HFFc6 (cell line): ENCODE measurements at regions not wholly inside any gene's neighbourhood (a gene's known extent, or its start where the extent isn't known, plus 50 kb on each side); places are given as distances from the start of the nearest gene placed in this dataset.

ENCODE experiments used
- DNase-seq: peaks from one replicate; pipeline ENCODE4 v3.0.0-alpha.2; 2018
- H3K27ac Mint-ChIP-seq: 2 replicates; pipeline ENCODE4 v1.8.0; 2020; ENCODE audit warnings: mild to moderate bottlenecking, mixed read lengths
- H3K27me3 Mint-ChIP-seq: 2 replicates; pipeline ENCODE4 v1.8.0; 2021; ENCODE audit warnings: mild to moderate bottlenecking, moderate library complexity, mixed read lengths; ENCODE audit not compliant: insufficient read depth
- H3K36me3 Mint-ChIP-seq: 2 replicates; pipeline ENCODE4 v1.8.0; 2021; ENCODE audit warnings: low read depth, mixed read lengths
- H3K4me1 Mint-ChIP-seq: 2 replicates; pipeline ENCODE4 v1.8.0; 2020; ENCODE audit warnings: low read depth, mixed read lengths
- H3K4me3 Mint-ChIP-seq: 2 replicates; pipeline ENCODE4 v1.8.0; 2020; ENCODE audit warnings: mild to moderate bottlenecking, moderate library complexity, mixed read lengths
- H3K9me3 Mint-ChIP-seq: 2 replicates; pipeline ENCODE4 v1.8.0; 2020; ENCODE audit warnings: mild to moderate bottlenecking, mixed read lengths
- TF ChIP-seq, protein P1 (sequence below): fragments of 200-600 bp; sonication (generic); IDR thresholded peaks from 2 replicates; pipeline ENCODE4 v1.5.0; 2021; ENCODE audit warnings: antibody characterized with exemption, mild to moderate bottlenecking

DNA sequence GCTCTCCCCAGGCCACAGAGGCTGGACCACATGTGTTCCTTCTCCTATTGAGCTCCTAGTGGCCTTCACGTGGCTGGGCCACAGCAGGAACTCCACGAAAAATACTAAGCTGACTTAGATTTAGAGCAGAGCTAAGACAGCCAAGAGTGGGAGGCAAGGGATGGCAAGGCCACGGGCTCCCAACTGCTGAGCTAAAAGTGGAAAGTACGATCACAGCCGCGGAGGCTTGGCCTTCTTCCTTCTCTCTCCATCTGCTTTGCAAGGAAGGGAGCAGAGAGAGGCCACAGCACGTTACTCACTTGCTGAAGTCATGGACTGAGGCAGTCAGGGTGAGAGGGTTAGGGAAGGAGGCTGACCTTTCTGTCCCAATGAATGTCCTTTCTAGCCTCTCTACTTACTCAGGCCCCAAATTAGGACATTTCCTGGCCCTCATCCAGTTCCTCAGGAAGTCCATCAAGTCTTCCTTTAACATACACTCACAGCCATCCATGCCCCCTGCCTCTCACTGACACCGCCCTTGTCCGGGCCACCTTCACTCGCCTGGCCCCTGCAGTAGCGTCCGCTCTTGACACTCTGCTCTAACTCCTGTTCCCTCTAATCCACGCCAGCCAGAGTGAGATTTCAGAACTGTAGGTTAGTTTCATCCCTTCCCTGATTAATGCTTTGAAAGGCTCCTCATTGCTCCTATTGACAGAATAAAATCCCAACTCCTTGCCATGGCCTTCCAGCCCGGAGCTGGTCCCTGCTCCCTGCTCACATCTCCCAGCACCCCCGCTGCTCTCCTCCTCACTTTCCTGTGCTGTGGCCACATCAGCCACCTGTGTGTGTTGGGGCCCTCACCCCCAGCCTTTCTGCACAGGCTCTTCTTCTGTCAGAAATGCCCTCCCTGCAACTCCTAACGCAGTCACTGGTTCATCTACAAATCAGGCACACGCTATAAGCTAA, 204.2 kb downstream of the CYP26B1 start:
- Mint-ChIP-seq H3K4me1 (peaks cover 34% of the 10 kb centered on the region), H3K36me3 (peaks cover 5% of the 10 kb centered on the region; the same call in 1 of the 2 replicates), H3K27ac (no peak overlapping the region; the same call in 1 of the 2 replicates), H3K9me3 (no peaks in the 10 kb centered on the region), H3K27me3 (peaks cover 15% of the 10 kb centered on the region), H3K4me3 (no peak overlapping the region)
- TF ChIP-seq, protein P1, sequence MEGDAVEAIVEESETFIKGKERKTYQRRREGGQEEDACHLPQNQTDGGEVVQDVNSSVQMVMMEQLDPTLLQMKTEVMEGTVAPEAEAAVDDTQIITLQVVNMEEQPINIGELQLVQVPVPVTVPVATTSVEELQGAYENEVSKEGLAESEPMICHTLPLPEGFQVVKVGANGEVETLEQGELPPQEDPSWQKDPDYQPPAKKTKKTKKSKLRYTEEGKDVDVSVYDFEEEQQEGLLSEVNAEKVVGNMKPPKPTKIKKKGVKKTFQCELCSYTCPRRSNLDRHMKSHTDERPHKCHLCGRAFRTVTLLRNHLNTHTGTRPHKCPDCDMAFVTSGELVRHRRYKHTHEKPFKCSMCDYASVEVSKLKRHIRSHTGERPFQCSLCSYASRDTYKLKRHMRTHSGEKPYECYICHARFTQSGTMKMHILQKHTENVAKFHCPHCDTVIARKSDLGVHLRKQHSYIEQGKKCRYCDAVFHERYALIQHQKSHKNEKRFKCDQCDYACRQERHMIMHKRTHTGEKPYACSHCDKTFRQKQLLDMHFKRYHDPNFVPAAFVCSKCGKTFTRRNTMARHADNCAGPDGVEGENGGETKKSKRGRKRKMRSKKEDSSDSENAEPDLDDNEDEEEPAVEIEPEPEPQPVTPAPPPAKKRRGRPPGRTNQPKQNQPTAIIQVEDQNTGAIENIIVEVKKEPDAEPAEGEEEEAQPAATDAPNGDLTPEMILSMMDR, result no peak
- DNase-seq, result no peak

DNA sequence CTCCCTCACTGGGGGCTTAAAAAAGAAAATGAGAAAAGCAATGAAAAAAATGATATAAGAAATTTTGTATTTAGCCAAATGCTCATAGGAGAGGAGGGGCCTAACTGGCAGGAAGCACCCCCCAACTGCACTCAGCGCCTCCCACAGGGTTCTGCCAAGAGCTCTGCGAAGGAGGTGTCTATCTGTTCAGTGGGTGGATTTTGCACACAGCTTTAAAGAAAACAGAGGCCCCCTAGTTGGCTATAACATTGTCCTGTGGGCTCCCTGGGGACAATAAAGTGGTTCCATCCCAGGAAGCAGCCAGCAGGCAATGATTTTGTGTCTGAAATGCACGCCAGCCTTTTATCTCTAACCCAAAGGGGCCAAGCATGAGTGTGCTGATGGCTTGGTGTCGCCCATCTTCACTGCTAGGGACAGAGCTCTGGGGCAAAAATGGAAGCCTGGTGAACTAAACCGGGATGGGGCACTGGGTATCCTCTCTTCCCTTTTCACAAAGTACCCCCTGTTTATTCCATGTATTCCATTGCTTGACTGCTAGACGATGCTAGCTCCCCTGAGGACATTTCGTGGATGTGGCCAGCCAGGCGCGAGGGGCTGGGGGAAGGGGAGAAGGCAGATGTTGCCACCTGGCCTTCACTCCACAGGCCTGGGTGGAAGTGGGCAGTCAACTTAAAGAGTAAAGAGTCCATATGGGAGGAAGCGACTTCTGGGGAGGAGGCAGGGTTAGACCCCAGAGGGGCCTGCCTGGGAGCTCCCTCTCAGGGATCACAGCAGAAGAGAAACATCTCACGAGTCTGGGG, 205.7 kb downstream of the CYP26B1 start:
- Mint-ChIP-seq H3K9me3 (no peaks in the 10 kb centered on the region), H3K36me3 (peaks cover 5% of the 10 kb centered on the region; the same call in 1 of the 2 replicates), H3K27ac (no peak overlapping the region), H3K27me3 (peaks cover 15% of the 10 kb centered on the region), H3K4me3 (no peak overlapping the region), H3K4me1 (peaks cover 36% of the 10 kb centered on the region)
- DNase-seq, result no peak
- TF ChIP-seq, protein P1, result no peak

DNA sequence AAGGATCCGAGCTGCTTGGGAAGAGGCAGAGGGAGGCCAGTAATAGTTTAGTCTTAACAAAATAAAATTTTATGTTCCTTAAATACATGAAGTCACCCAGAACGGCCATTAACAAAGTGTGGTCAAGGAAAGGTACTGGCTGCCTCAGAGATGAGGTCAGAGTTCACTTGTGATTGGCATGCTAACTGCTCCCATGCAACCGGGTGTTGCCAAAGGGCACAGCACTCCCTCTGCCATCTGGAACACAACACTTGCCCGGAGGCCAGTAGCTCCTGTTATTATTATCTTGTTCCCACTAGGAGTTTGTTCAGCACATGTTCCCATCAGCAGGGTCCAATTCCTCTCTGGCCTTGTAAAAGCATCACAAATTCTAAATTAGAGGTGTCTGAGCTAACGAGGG, 207.0 kb downstream of the CYP26B1 start:
- TF ChIP-seq, protein P1, result no peak
- peaks cover 48% of the 10 kb centered on the region for H3K4me1 Mint-ChIP-seq
- no peak overlapping the region for H3K4me3 Mint-ChIP-seq
- no peaks in the 10 kb centered on the region for H3K9me3 Mint-ChIP-seq
- no peak for DNase-seq
- H3K36me3 Mint-ChIP-seq, result peaks cover 5% of the 10 kb centered on the region; the same call in 1 of the 2 replicates
- no peak overlapping the region for H3K27ac Mint-ChIP-seq
- peaks cover 15% of the 10 kb centered on the region for H3K27me3 Mint-ChIP-seq

DNA sequence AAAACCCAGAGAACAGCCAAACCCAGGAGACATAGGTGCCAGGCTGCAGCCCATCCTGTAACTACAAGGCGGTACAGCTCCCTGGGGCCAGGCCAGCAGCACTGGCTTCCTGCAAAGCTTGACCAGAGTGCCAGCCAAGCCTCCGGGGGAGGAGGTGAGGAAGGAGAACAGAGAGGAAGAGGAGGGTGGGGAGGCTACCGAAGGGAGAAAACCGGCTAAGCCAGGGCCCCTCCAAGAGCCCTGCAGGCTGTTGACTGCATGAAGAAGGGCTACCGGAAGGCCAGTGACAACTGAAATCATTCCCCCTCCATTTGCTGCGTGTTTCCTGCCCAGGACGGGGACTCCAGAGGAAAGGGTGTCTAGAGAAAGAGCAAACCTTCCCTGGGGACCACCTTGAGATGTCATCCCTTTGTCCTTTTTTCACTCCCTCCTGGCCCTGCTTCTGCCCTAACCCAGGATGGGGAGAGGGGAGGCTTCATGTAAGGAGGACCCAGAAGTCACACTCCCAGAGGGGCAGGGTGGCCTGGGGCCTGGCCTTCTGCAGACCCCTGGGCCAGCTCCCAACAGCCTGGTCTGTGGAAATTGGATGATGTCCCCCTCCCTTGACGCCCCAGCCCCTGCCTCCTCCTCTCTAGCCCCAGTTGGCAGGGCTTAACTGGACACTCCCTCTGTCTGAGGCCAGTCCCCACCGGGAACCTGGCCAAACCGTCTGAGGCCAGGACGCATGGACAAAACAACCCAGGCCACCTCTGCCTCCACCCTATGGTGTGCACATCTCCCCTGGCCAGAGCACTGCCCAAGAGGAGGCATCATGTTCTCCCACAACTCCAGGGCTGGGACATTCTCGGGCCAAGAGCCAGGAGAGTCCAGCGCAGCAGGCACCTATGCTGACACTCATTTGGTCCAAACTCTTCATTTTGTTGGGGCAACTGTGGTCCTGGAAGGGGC, 207.8 kb downstream of the CYP26B1 start:
- H3K27me3 Mint-ChIP-seq, result peaks cover 13% of the 10 kb centered on the region
- H3K36me3 Mint-ChIP-seq, result peaks cover 5% of the 10 kb centered on the region; the same call in 1 of the 2 replicates
- H3K9me3 Mint-ChIP-seq, result no peaks in the 10 kb centered on the region
- no peak overlapping the region for H3K4me3 Mint-ChIP-seq
- peaks cover 56% of the 10 kb centered on the region for H3K4me1 Mint-ChIP-seq
- no peak for DNase-seq
- TF ChIP-seq, protein P1, result no peak
- H3K27ac Mint-ChIP-seq, result no peak overlapping the region
